A673 (cell line): ENCODE measurements at regions not wholly inside any gene's neighbourhood (a gene's known extent, or its start where the extent isn't known, plus 50 kb on each side); places are given as distances from the start of the nearest gene placed in this dataset.

Experiments
- EZH2 ChIP-seq: fragments of 200-600 bp; sonication (generic); IDR thresholded peaks from 2 replicates; pipeline ENCODE4 v1.6.1; 2017; ENCODE audit warnings: borderline replicate concordance, low read depth, mild to moderate bottlenecking, mixed read lengths, antibody characterized with exemption, low read length; ENCODE audit not compliant: poor library complexity, severe bottlenecking
- TF ChIP-seq, protein P1 (sequence below): fragments of 300-800, 200-600 bp; sonication (generic); conservative IDR thresholded peaks from 2 replicates; pipeline ENCODE4 v1.5.1; 2017; ENCODE audit warnings: low read depth, mild to moderate bottlenecking, antibody characterized with exemption, low read length, moderate library complexity, mixed read lengths

DNA sequence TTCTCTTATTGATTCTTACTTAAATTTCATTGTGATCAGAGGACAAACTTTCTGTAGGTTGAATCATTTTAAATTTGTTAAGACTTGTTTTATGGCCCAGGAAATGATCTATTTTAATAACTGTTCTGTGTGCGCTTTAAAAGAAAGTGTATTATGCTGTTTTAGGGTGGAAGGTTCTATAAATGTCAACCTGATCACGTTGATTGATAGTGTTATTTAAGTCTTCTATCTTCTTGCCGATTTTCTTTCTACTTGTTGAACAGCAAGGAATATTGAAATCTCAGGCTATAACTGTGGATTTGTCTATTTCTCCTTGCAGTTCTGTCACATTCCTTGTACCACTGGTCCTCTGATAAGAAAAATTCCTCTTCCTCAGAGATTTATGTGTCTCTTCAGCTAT lies 112.7 kb downstream of the TANC2 start:
- TF ChIP-seq, protein P1, sequence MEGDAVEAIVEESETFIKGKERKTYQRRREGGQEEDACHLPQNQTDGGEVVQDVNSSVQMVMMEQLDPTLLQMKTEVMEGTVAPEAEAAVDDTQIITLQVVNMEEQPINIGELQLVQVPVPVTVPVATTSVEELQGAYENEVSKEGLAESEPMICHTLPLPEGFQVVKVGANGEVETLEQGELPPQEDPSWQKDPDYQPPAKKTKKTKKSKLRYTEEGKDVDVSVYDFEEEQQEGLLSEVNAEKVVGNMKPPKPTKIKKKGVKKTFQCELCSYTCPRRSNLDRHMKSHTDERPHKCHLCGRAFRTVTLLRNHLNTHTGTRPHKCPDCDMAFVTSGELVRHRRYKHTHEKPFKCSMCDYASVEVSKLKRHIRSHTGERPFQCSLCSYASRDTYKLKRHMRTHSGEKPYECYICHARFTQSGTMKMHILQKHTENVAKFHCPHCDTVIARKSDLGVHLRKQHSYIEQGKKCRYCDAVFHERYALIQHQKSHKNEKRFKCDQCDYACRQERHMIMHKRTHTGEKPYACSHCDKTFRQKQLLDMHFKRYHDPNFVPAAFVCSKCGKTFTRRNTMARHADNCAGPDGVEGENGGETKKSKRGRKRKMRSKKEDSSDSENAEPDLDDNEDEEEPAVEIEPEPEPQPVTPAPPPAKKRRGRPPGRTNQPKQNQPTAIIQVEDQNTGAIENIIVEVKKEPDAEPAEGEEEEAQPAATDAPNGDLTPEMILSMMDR: no peak
- no peak for TF ChIP-seq EZH2
